HG02981 (cell line): ENCODE measurements at regions not wholly inside any gene's neighbourhood (a gene's known extent, or its start where the extent isn't known, plus 50 kb on each side); places are given as distances from the start of the nearest gene placed in this dataset.

Source experiments
- ATAC-seq: cut with Tn5 transposase; IDR thresholded peaks from one replicate; pipeline ENCODE4 v1.9.1; 2021; ENCODE audit warnings: mild to moderate bottlenecking, moderate library complexity; ENCODE audit not compliant: unreplicated experiment

- no peak for ATAC-seq
These were observed 308.5 kb downstream of the CENPC start for GRCh38 chr4:67236788-67237187.

GRCh38 chr4:67236318-67236717 is 309.0 kb downstream of the CENPC start:
- ATAC-seq, result no peak

GRCh38 chr4:67234296-67234695 is 311.0 kb downstream of the CENPC start:
- ATAC-seq, result no peak

GRCh38 chr4:67229148-67229547 is 316.2 kb downstream of the CENPC start:
- ATAC-seq, result no peak

GRCh38 chr4:67220861-67221260 is 324.4 kb downstream of the CENPC start:
- no peak for ATAC-seq

- ATAC-seq, result no peak
These were observed 326.4 kb downstream of the CENPC start for GRCh38 chr4:67218883-67219282.

GRCh38 chr4:67207941-67208441 is 337.3 kb downstream of the CENPC start:
- no peak for ATAC-seq

GRCh38 chr4:67204441-67204840 is 340.9 kb downstream of the CENPC start:
- ATAC-seq, result no peak

- ATAC-seq, result no peak
These were observed 344.0 kb downstream of the CENPC start for GRCh38 chr4:67201334-67201733.

GRCh38 chr4:67198727-67199126 is 346.6 kb downstream of the CENPC start:
- ATAC-seq, result no peak

- no peak for ATAC-seq
These were observed 377.5 kb downstream of the CENPC start for GRCh38 chr4:67167849-67168248.

GRCh38 chr4:67162690-67163089 is 382.6 kb downstream of the CENPC start:
- ATAC-seq, result no peak

- ATAC-seq, result no peak
These were observed 384.0 kb downstream of the CENPC start for GRCh38 chr4:67161311-67161710.

GRCh38 chr4:67160394-67160793 is 384.9 kb downstream of the CENPC start:
- ATAC-seq, result no peak

GRCh38 chr4:67158666-67159065 is 386.6 kb downstream of the CENPC start:
- ATAC-seq, result no peak

- no peak for ATAC-seq
These were observed 392.3 kb downstream of the CENPC start for GRCh38 chr4:67152976-67153375.

- ATAC-seq, result no peak
These were observed 393.6 kb downstream of the CENPC start for GRCh38 chr4:67151376-67152343.

GRCh38 chr4:67141586-67141985 is 403.7 kb downstream of the CENPC start:
- no peak for ATAC-seq

- ATAC-seq, result no peak
These were observed 410.7 kb downstream of the CENPC start for GRCh38 chr4:67134616-67135015.

GRCh38 chr4:67133162-67133561 is 412.1 kb downstream of the CENPC start:
- ATAC-seq, result no peak

- peak; percentile 91 for ATAC-seq
These were observed 414.1 kb downstream of the CENPC start for GRCh38 chr4:67131224-67131623.

GRCh38 chr4:67130411-67130810 is 414.9 kb downstream of the CENPC start:
- ATAC-seq, result no peak
